Fibroblast of the aortic adventitia (primary cell): ENCODE measurements at regions not wholly inside any gene's neighbourhood (a gene's known extent, or its start where the extent isn't known, plus 50 kb on each side); places are given as distances from the start of the nearest gene placed in this dataset.

Experiments used
- DNase-seq: peaks from one replicate; pipeline ENCODE4 v3.0.0-alpha.2; 2010; ENCODE audit warnings: low read depth
- H3K4me3 ChIP-seq: 2 replicates; pipeline ENCODE4 v1.5.1; 2011; ENCODE audit warnings: low read depth, mild to moderate bottlenecking, control low read depth, low read length, moderate library complexity
- CTCF ChIP-seq: IDR thresholded peaks from 2 replicates; pipeline ENCODE4 v1.5.1; 2011; ENCODE audit warnings: mild to moderate bottlenecking, low read length, control low read depth, inconsistent platforms; ENCODE audit not compliant: insufficient read depth

GRCh38 chr9:108374626-108375025 is 481.2 kb downstream of the ACTL7B start:
- peak; percentile 1 for DNase-seq
- no peak overlapping the region for H3K4me3 ChIP-seq
- TF ChIP-seq CTCF = no peak

- DNase-seq = no peak
- no peak overlapping the region for H3K4me3 ChIP-seq
- no peak for TF ChIP-seq CTCF
These were observed 488.6 kb downstream of the ACTL7B start for GRCh38 chr9:108367188-108367587.

- TF ChIP-seq CTCF = no peak
- H3K4me3 ChIP-seq = no peak overlapping the region
- DNase-seq = no peak
These were observed 492.5 kb downstream of the ACTL7B start for GRCh38 chr9:108363311-108363710.

GRCh38 chr9:108360304-108360703 is 495.5 kb downstream of the ACTL7B start:
- no peak for TF ChIP-seq CTCF
- no peak overlapping the region for H3K4me3 ChIP-seq
- DNase-seq = no peak

GRCh38 chr9:108356806-108357205 is 499.0 kb downstream of the ACTL7B start:
- no peak overlapping the region for H3K4me3 ChIP-seq
- TF ChIP-seq CTCF = no peak
- no peak for DNase-seq

GRCh38 chr9:108351571-108351970 is 504.2 kb downstream of the ACTL7B start:
- no peak for TF ChIP-seq CTCF
- H3K4me3 ChIP-seq = no peak overlapping the region
- no peak for DNase-seq

GRCh38 chr9:108347463-108348188 is 508.2 kb downstream of the ACTL7B start:
- no peak for TF ChIP-seq CTCF
- peak; percentile 59 for DNase-seq
- H3K4me3 ChIP-seq = no peak overlapping the region
